Neural cell (in vitro differentiated cells): ENCODE measurements at regions not wholly inside any gene's neighbourhood (a gene's known extent, or its start where the extent isn't known, plus 50 kb on each side); places are given as distances from the start of the nearest gene placed in this dataset.

ENCODE experiments used
- H2AFZ ChIP-seq: fragments of 200-600, 300-800 bp; sonication (generic), shearing (Covaris generic); 2 replicates; pipeline ENCODE4 v1.6.0; 2014; ENCODE audit warnings: low read depth, mild to moderate bottlenecking, antibody characterized with exemption, low read length, moderate library complexity
- H3F3A ChIP-seq: fragments of 200-600 bp; shearing (Covaris generic); 2 replicates; pipeline ENCODE4 v1.6.1; 2016; ENCODE audit warnings: mild to moderate bottlenecking, moderate library complexity, mixed read lengths, antibody characterized with exemption, low read length; ENCODE audit not compliant: insufficient read depth, poor library complexity, severe bottlenecking
- H3K27ac ChIP-seq: fragments of 200-600, 300-800 bp; sonication (generic), shearing (Covaris generic); 2 replicates; pipeline ENCODE4 v1.5.1; 2014; ENCODE audit warnings: mild to moderate bottlenecking, low read length, moderate library complexity
- H3K27me3 ChIP-seq: fragments of 300-800, 200-600 bp; sonication (generic), shearing (Covaris generic); 2 replicates; pipeline ENCODE4 v1.6.0; 2014; ENCODE audit warnings: mild to moderate bottlenecking, low read depth, low read length, moderate library complexity; ENCODE audit not compliant: insufficient read depth
- H3K36me3 ChIP-seq: fragments of 300-800, 200-600 bp; sonication (generic), shearing (Covaris generic); 2 replicates; pipeline ENCODE4 v1.5.1; 2014; ENCODE audit warnings: mild to moderate bottlenecking, antibody characterized with exemption, low read length, moderate library complexity; ENCODE audit not compliant: insufficient read depth
- H3K4me2 ChIP-seq: fragments of 300-800, 200-600 bp; sonication (generic), shearing (Covaris generic); 2 replicates; pipeline ENCODE4 v1.6.0; 2014; ENCODE audit warnings: mild to moderate bottlenecking, low read length
- H3K4me3 ChIP-seq: fragments of 300-800, 200-600 bp; sonication (generic), shearing (Covaris generic); 2 replicates; pipeline ENCODE4 v1.5.1; 2014; ENCODE audit warnings: mild to moderate bottlenecking, low read length, moderate library complexity
- H3K79me2 ChIP-seq: fragments of 200-600 bp; shearing (Covaris generic); replicated peaks from 2 replicates; pipeline ENCODE4 v1.6.0; 2014; ENCODE audit warnings: mild to moderate bottlenecking, low read length, moderate library complexity; ENCODE audit not compliant: insufficient read depth
- H3K9ac ChIP-seq: fragments of 300-800, 200-600 bp; sonication (generic), shearing (Covaris generic); 2 replicates; pipeline ENCODE4 v1.6.1; 2016; ENCODE audit warnings: mild to moderate bottlenecking, low read length, mixed read lengths
- H3K9me2 ChIP-seq: fragments of 200-600 bp; shearing (Covaris generic); 2 replicates; pipeline ENCODE4 v1.6.1; 2016; ENCODE audit warnings: mild to moderate bottlenecking, low read length, mixed read lengths; ENCODE audit not compliant: insufficient read depth
- H3K9me3 ChIP-seq: fragments of 200-600, 300-800 bp; sonication (generic), shearing (Covaris generic); 2 replicates; pipeline ENCODE4 v1.6.1; 2016; ENCODE audit warnings: mild to moderate bottlenecking, mixed run types, low read length, moderate library complexity, mixed read lengths
- H4K20me1 ChIP-seq: fragments of 200-600 bp; shearing (Covaris generic); 2 replicates; pipeline ENCODE4 v1.6.1; 2016; ENCODE audit warnings: mild to moderate bottlenecking, mixed run types; ENCODE audit not compliant: insufficient read depth
- CTCF ChIP-seq: fragments of 450-650 bp; IDR thresholded peaks from 2 replicates; pipeline ENCODE4 v1.5.1; 2014; ENCODE audit warnings: antibody characterized with exemption, mild to moderate bottlenecking, moderate library complexity; ENCODE audit not compliant: poor library complexity, severe bottlenecking
- EP300 ChIP-seq: fragments of 450-650 bp; conservative IDR thresholded peaks from 2 replicates; pipeline ENCODE4 v1.6.1; 2014; ENCODE audit warnings: antibody characterized with exemption, mild to moderate bottlenecking, moderate library complexity; ENCODE audit not compliant: poor library complexity, severe bottlenecking
- EZH2 ChIP-seq: fragments of 200-600, 300-800 bp; shearing (Covaris generic), sonication (generic); IDR thresholded peaks from 2 replicates; pipeline ENCODE4 v1.6.1; 2014; ENCODE audit warnings: antibody characterized with exemption, low read length, borderline replicate concordance, mild to moderate bottlenecking; ENCODE audit not compliant: insufficient read depth, poor library complexity, severe bottlenecking
- MXI1 ChIP-seq: fragments of 450-650 bp; conservative IDR thresholded peaks from 2 replicates; pipeline ENCODE4 v1.6.1; 2014; ENCODE audit warnings: antibody characterized with exemption, mild to moderate bottlenecking; ENCODE audit not compliant: poor library complexity, severe bottlenecking
- POLR2AphosphoS5 ChIP-seq: IDR thresholded peaks from 2 replicates; pipeline ENCODE4 v1.6.1; 2012
- RAD21 ChIP-seq: fragments of 450-650 bp; conservative IDR thresholded peaks from 2 replicates; pipeline ENCODE4 v1.6.1; 2014; ENCODE audit warnings: antibody characterized with exemption, mild to moderate bottlenecking, moderate library complexity
- REST ChIP-seq: IDR thresholded peaks from 2 replicates; pipeline ENCODE4 v1.6.1; 2012; ENCODE audit warnings: borderline replicate concordance
- SMC3 ChIP-seq: fragments of 450-650 bp; conservative IDR thresholded peaks from 2 replicates; pipeline ENCODE4 v1.6.1; 2014; ENCODE audit warnings: antibody characterized with exemption, mild to moderate bottlenecking, moderate library complexity; ENCODE audit not compliant: poor library complexity
- TAF1 ChIP-seq: IDR thresholded peaks from 2 replicates; pipeline ENCODE4 v1.6.1; 2012; ENCODE audit warnings: low read depth

- Histone ChIP-seq H3K27ac (no peak overlapping the region), H4K20me1 (no peaks in the 10 kb centered on the region), H3K9ac (no peak overlapping the region), H3K4me3 (no peak overlapping the region), H3F3A (no peaks in the 10 kb centered on the region), H3K79me2 (no peaks in the 10 kb centered on the region), H3K36me3 (no peaks in the 10 kb centered on the region), H3K9me2 (no peaks in the 10 kb centered on the region), H3K9me3 (no peaks in the 10 kb centered on the region), H2AFZ (no peak overlapping the region), H3K27me3 (no peaks in the 10 kb centered on the region), H3K4me2 (no peak overlapping the region)
- TF ChIP-seq POLR2AphosphoS5 (no peak), MXI1 (no peak), EZH2 (no peak)
These were observed 366.8 kb upstream of the MON1B start for GRCh38 chr16:76824221-76824620.

GRCh38 chr16:76824791-76825190 is 366.2 kb upstream of the MON1B start:
- no peak for TF ChIP-seq REST
- no peak for TF ChIP-seq CTCF
- TF ChIP-seq SMC3 = no peak
- no peak for TF ChIP-seq TAF1
- no peak for TF ChIP-seq MXI1
- TF ChIP-seq EP300 = no peak
- TF ChIP-seq EZH2 = no peak
- TF ChIP-seq RAD21 = no peak
- TF ChIP-seq POLR2AphosphoS5 = no peak

GRCh38 chr16:76835339-76835738 is 355.7 kb upstream of the MON1B start:
- H2AFZ ChIP-seq = no peak overlapping the region
- TF ChIP-seq MXI1 = no peak
- TF ChIP-seq REST = no peak
- TF ChIP-seq POLR2AphosphoS5 = no peak
- no peak for TF ChIP-seq TAF1
- no peak for TF ChIP-seq RAD21
- TF ChIP-seq SMC3 = no peak
- TF ChIP-seq EP300 = no peak
- no peak for TF ChIP-seq CTCF
- no peak for TF ChIP-seq EZH2
- H3K9me3 ChIP-seq = no peaks in the 10 kb centered on the region
- H3K27ac ChIP-seq = no peak overlapping the region
- no peak overlapping the region for H3K4me3 ChIP-seq
- no peaks in the 10 kb centered on the region for H3K27me3 ChIP-seq
- no peaks in the 10 kb centered on the region for H3K79me2 ChIP-seq
- no peaks in the 10 kb centered on the region for H3F3A ChIP-seq
- H3K36me3 ChIP-seq = no peaks in the 10 kb centered on the region
- H4K20me1 ChIP-seq = no peaks in the 10 kb centered on the region
- H3K9ac ChIP-seq = no peak overlapping the region
- H3K4me2 ChIP-seq = no peak overlapping the region
- H3K9me2 ChIP-seq = no peaks in the 10 kb centered on the region

More at GRCh38 chr16:76824791-76825190, 366.2 kb upstream of the MON1B start:
- Histone ChIP-seq H3K36me3 (no peaks in the 10 kb centered on the region), H3K9me2 (no peaks in the 10 kb centered on the region), H2AFZ (no peak overlapping the region), H3K27ac (no peak overlapping the region), H3K4me3 (no peak overlapping the region), H4K20me1 (no peaks in the 10 kb centered on the region), H3K9me3 (no peaks in the 10 kb centered on the region), H3F3A (no peaks in the 10 kb centered on the region), H3K79me2 (no peaks in the 10 kb centered on the region), H3K27me3 (no peaks in the 10 kb centered on the region), H3K4me2 (no peak overlapping the region), H3K9ac (no peak overlapping the region)
